ENCODE measurements at regions not wholly inside any gene's neighbourhood (a gene's known extent, or its start where the extent isn't known, plus 50 kb on each side); places are given as distances from the start of the nearest gene placed in this dataset.

DNA sequence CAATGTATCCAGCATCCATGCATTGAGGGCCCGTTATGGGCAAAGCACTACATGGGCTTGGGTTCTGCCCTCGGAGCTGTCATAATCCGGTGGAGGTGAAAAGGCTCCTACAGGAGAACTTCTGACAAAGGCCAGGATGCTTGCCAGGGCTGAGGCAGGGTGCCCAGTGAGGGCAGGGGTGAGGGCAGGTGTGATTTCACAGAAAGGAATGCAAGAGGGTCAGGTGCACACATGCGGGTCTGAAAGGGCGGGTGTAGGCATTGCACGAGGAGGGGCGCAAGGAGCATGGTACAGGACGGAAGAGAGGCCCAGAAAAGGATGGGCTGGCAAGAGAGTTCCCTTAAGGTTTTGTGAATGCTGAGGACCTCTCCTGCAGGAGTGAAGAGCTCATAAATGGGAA is 348.0 kb downstream of the BTBD3 start:
- Histone ChIP-seq H3K27ac (no peak overlapping the region), H3K27me3 (replicated peaks; ENCODE audit: insufficient read depth) (no peaks in the 10 kb centered on the region), H3K4me1 (replicated peaks) (no peaks in the 10 kb centered on the region), H3K9me3 (no peaks in the 10 kb centered on the region), H3K36me3 (no peaks in the 10 kb centered on the region), H3K4me3 (no peak overlapping the region)
- WGBS, result 91% methylated on average over 8 of the region's 8 CpGs
- DNase-seq (ENCODE audit: low spot score), result no peak
- TF ChIP-seq POLR2AphosphoS5 (IDR thresholded peaks at IDR 0.05) (no peak), POLR2A (IDR thresholded peaks at IDR 0.05) (no peak)
- TF ChIP-seq, protein P1, sequence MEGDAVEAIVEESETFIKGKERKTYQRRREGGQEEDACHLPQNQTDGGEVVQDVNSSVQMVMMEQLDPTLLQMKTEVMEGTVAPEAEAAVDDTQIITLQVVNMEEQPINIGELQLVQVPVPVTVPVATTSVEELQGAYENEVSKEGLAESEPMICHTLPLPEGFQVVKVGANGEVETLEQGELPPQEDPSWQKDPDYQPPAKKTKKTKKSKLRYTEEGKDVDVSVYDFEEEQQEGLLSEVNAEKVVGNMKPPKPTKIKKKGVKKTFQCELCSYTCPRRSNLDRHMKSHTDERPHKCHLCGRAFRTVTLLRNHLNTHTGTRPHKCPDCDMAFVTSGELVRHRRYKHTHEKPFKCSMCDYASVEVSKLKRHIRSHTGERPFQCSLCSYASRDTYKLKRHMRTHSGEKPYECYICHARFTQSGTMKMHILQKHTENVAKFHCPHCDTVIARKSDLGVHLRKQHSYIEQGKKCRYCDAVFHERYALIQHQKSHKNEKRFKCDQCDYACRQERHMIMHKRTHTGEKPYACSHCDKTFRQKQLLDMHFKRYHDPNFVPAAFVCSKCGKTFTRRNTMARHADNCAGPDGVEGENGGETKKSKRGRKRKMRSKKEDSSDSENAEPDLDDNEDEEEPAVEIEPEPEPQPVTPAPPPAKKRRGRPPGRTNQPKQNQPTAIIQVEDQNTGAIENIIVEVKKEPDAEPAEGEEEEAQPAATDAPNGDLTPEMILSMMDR (IDR thresholded peaks at IDR 0.05), result no peak
- intact Hi-C loops (cut with DNase I), result no loop called here

DNA sequence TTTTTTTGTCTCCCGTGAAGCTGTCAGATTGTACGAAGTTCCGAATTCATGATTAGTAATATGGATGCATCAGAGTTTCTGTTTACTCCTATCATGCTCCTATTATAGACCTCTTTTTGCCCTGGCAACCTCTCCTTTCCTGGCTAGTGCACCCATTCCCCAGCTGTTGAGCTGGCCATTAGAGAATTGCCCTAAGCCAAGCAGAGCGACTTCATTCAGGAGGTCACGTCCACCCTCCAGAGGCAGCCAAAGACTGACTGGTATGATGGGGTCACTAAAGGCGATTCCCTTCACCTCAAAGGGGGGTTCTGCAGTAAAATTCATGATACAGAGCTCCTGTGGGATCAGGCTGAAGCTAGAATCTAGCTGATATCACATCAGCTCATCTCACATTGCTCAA is 351.9 kb downstream of the BTBD3 start:
- 96% methylated on average over 6 of the region's 6 CpGs for WGBS
- TF ChIP-seq, protein P1 (IDR thresholded peaks at IDR 0.05), result no peak
- TF ChIP-seq POLR2A (IDR thresholded peaks at IDR 0.05) (no peak), POLR2AphosphoS5 (IDR thresholded peaks at IDR 0.05) (no peak)
- H3K4me1 ChIP-seq (replicated peaks), result no peaks in the 10 kb centered on the region
- no peak overlapping the region for H3K27ac ChIP-seq
- no peak overlapping the region for H3K4me3 ChIP-seq
- DNase-seq (ENCODE audit: low spot score), result no peak
- H3K9me3 ChIP-seq, result no peaks in the 10 kb centered on the region
- intact Hi-C loops (cut with DNase I), result no loop called here
- no peaks in the 10 kb centered on the region for H3K27me3 ChIP-seq (replicated peaks; ENCODE audit: insufficient read depth)
- H3K36me3 ChIP-seq, result no peaks in the 10 kb centered on the region

GRCh38 chr20:12270863-12271262 is 353.2 kb downstream of the BTBD3 start:
- Histone ChIP-seq H3K9me3 (no peaks in the 10 kb centered on the region), H3K4me3 (no peak overlapping the region), H3K4me1 (replicated peaks) (no peaks in the 10 kb centered on the region), H3K27ac (no peak overlapping the region), H3K27me3 (replicated peaks; ENCODE audit: insufficient read depth) (no peaks in the 10 kb centered on the region), H3K36me3 (no peaks in the 10 kb centered on the region)
- TF ChIP-seq, protein P1 (IDR thresholded peaks at IDR 0.05), result no peak
- TF ChIP-seq POLR2A (IDR thresholded peaks at IDR 0.05), result no peak
- TF ChIP-seq POLR2AphosphoS5 (IDR thresholded peaks at IDR 0.05), result no peak
- no peak for DNase-seq (ENCODE audit: low spot score)
- intact Hi-C loops (cut with DNase I), result no loop called here
- WGBS, result 85% methylated on average over 4 of the region's 4 CpGs

GRCh38 chr20:12276011-12276673 is 358.4 kb downstream of the BTBD3 start:
- Histone ChIP-seq H3K27ac (no peak overlapping the region), H3K9me3 (no peaks in the 10 kb centered on the region), H3K4me3 (no peak overlapping the region), H3K36me3 (no peaks in the 10 kb centered on the region), H3K27me3 (replicated peaks; ENCODE audit: insufficient read depth) (no peaks in the 10 kb centered on the region), H3K4me1 (replicated peaks) (no peaks in the 10 kb centered on the region)
- no peak for DNase-seq (ENCODE audit: low spot score)
- intact Hi-C loops (cut with DNase I), result no loop called here
- WGBS, result 100% methylated on average over 1 of the region's 1 CpG
- TF ChIP-seq, protein P1 (IDR thresholded peaks at IDR 0.05), result no peak
- TF ChIP-seq POLR2AphosphoS5 (IDR thresholded peaks at IDR 0.05) (no peak), POLR2A (IDR thresholded peaks at IDR 0.05) (no peak)

GRCh38 chr20:12287575-12287974 is 369.9 kb downstream of the BTBD3 start:
- peak; percentile 14 for DNase-seq (ENCODE audit: low spot score)
- intact Hi-C loops (cut with DNase I), result no loop called here
- 36% methylated on average over 2 of the region's 2 CpGs for WGBS
- no peak overlapping the region for H3K4me3 ChIP-seq
- peak overlapping the region in 1 of 2 donors; percentile 24 for H3K27ac ChIP-seq
- TF ChIP-seq POLR2AphosphoS5 (IDR thresholded peaks at IDR 0.05), result peak; percentile 57
- TF ChIP-seq, protein P1 (IDR thresholded peaks at IDR 0.05), result peak in 1 of 4 experiments; percentile 15
- TF ChIP-seq POLR2A (IDR thresholded peaks at IDR 0.05), result no peak
- H3K9me3 ChIP-seq, result no peaks in the 10 kb centered on the region
- no peaks in the 10 kb centered on the region for H3K27me3 ChIP-seq (replicated peaks; ENCODE audit: insufficient read depth)
- no peaks in the 10 kb centered on the region for H3K4me1 ChIP-seq (replicated peaks)
- no peaks in the 10 kb centered on the region for H3K36me3 ChIP-seq
